Erythroblast (primary cell): ENCODE measurements at regions not wholly inside any gene's neighbourhood (a gene's known extent, or its start where the extent isn't known, plus 50 kb on each side); places are given as distances from the start of the nearest gene placed in this dataset.

Experiments used
- DNase-seq, 2 experiments: peaks; one replicate each; lab custom pipeline; 2025; lab: John Stamatoyannopoulos, UW
- GATA1 ChIP-seq: IDR thresholded peaks from 2 replicates; pipeline ENCODE4 v1.6.1; 2011; ENCODE audit warnings: low read depth, mild to moderate bottlenecking, control low read depth, low read length, moderate library complexity
- POLR2A ChIP-seq: IDR thresholded peaks from 2 replicates; pipeline ENCODE4 v1.6.1; 2011; ENCODE audit warnings: mild to moderate bottlenecking, low read length

GRCh38 chr3:189042832-189043231 is 128.9 kb upstream of the TPRG1 start:
- TF ChIP-seq POLR2A (no peak), GATA1 (no peak)
- no peak for DNase-seq

- DNase-seq = no peak
- TF ChIP-seq POLR2A = no peak
- no peak for TF ChIP-seq GATA1
Measured at GRCh38 chr3:189049458-189050236, 122.1 kb upstream of the TPRG1 start.

- TF ChIP-seq POLR2A (no peak), GATA1 (no peak)
- no peak for DNase-seq
Measured at GRCh38 chr3:189053322-189053721, 118.4 kb upstream of the TPRG1 start.

GRCh38 chr3:189056646-189057335 is 115.0 kb upstream of the TPRG1 start:
- no peak for TF ChIP-seq GATA1
- TF ChIP-seq POLR2A = no peak
- no peak for DNase-seq

GRCh38 chr3:189057369-189057768 is 114.4 kb upstream of the TPRG1 start:
- TF ChIP-seq GATA1 (no peak), POLR2A (no peak)
- DNase-seq = no peak

- TF ChIP-seq POLR2A = no peak
- no peak for TF ChIP-seq GATA1
- no peak for DNase-seq
Measured at GRCh38 chr3:189058071-189058470, 113.7 kb upstream of the TPRG1 start.

GRCh38 chr3:189070965-189071364 is 100.8 kb upstream of the TPRG1 start:
- TF ChIP-seq GATA1 (no peak), POLR2A (no peak)
- no peak for DNase-seq

- TF ChIP-seq GATA1 = no peak
- no peak for TF ChIP-seq POLR2A
- no peak for DNase-seq
Measured at GRCh38 chr3:189071446-189071845, 100.3 kb upstream of the TPRG1 start.

- DNase-seq = no peak
- TF ChIP-seq POLR2A (no peak), GATA1 (no peak)
Measured at GRCh38 chr3:189076449-189076848, 95.3 kb upstream of the TPRG1 start.

- DNase-seq = no peak
Measured at GRCh38 chr3:189080745-189081144, 91.0 kb upstream of the TPRG1 start.

GRCh38 chr3:189082666-189083427 is 88.9 kb upstream of the TPRG1 start:
- TF ChIP-seq GATA1 = no peak
- TF ChIP-seq POLR2A = no peak
- DNase-seq = no peak

More at GRCh38 chr3:189080745-189081144, 91.0 kb upstream of the TPRG1 start:
- TF ChIP-seq POLR2A = no peak
- no peak for TF ChIP-seq GATA1

GRCh38 chr3:189084620-189085019 is 87.2 kb upstream of the TPRG1 start:
- TF ChIP-seq POLR2A (no peak), GATA1 (no peak)
- no peak for DNase-seq

GRCh38 chr3:189092547-189092946 is 79.2 kb upstream of the TPRG1 start:
- TF ChIP-seq GATA1 (no peak), POLR2A (no peak)

GRCh38 chr3:189094539-189094938 is 77.2 kb upstream of the TPRG1 start:
- DNase-seq = no peak
- TF ChIP-seq POLR2A = no peak
- TF ChIP-seq GATA1 = no peak

More at GRCh38 chr3:189092547-189092946, 79.2 kb upstream of the TPRG1 start:
- no peak for DNase-seq
